ENCODE measurements at regions not wholly inside any gene's neighbourhood (a gene's known extent, or its start where the extent isn't known, plus 50 kb on each side); places are given as distances from the start of the nearest gene placed in this dataset.
"Not testable (repeated sequence)": the region's sequence is repeated elsewhere in the genome, so short reads cannot be mapped to it uniquely, and the experiment has no call there.

GRCh38 chr2:12436483-12436882 lies 280.3 kb upstream of the TRIB2 start:
- no peak for DNase-seq

GRCh38 chr2:12436935-12437561 lies 279.7 kb upstream of the TRIB2 start:
- DNase-seq: no peak

GRCh38 chr2:12440731-12441130 lies 276.0 kb upstream of the TRIB2 start:
- DNase-seq: no peak

GRCh38 chr2:12441750-12442475 lies 274.8 kb upstream of the TRIB2 start:
- no peak for DNase-seq

GRCh38 chr2:12442476-12442847 lies 274.3 kb upstream of the TRIB2 start:
- DNase-seq: no peak

GRCh38 chr2:12448846-12449505 lies 267.8 kb upstream of the TRIB2 start:
- no peak for DNase-seq

GRCh38 chr2:12451726-12452125 lies 265.0 kb upstream of the TRIB2 start:
- DNase-seq: no peak

- DNase-seq: no peak
These were observed 264.6 kb upstream of the TRIB2 start for GRCh38 chr2:12452185-12452584.

GRCh38 chr2:12453731-12454130 lies 263.0 kb upstream of the TRIB2 start:
- DNase-seq: no peak

GRCh38 chr2:12455661-12456060 lies 261.1 kb upstream of the TRIB2 start:
- DNase-seq: no peak

GRCh38 chr2:12456293-12457106 lies 260.2 kb upstream of the TRIB2 start:
- DNase-seq: peak; percentile 57

GRCh38 chr2:12457831-12458230 lies 258.9 kb upstream of the TRIB2 start:
- DNase-seq: no peak

GRCh38 chr2:12463189-12463588 lies 253.5 kb upstream of the TRIB2 start:
- DNase-seq: no peak

- DNase-seq: no peak
These were observed 251.1 kb upstream of the TRIB2 start for GRCh38 chr2:12465631-12466135.

- DNase-seq: no peak
These were observed 249.4 kb upstream of the TRIB2 start for GRCh38 chr2:12467303-12467702.

- DNase-seq: no peak
These were observed 247.6 kb upstream of the TRIB2 start for GRCh38 chr2:12469141-12469561.

- DNase-seq: not testable (repeated sequence)
These were observed 244.5 kb upstream of the TRIB2 start for GRCh38 chr2:12472265-12472664.

- no peak for DNase-seq
These were observed 238.3 kb upstream of the TRIB2 start for GRCh38 chr2:12478151-12479064.

GRCh38 chr2:12479065-12479601 lies 237.6 kb upstream of the TRIB2 start:
- DNase-seq: no peak

GRCh38 chr2:12484536-12485115 lies 232.1 kb upstream of the TRIB2 start:
- no peak for DNase-seq
